Omental fat pad (tissue), 3 donors: ENCODE measurements at regions not wholly inside any gene's neighbourhood (a gene's known extent, or its start where the extent isn't known, plus 50 kb on each side); places are given as distances from the start of the nearest gene placed in this dataset.

ENCODE experiments used
- ATAC-seq: fragments of 150-250 bp; one replicate; pipeline ENCODE4 v1.9.1; 2016; ENCODE audit warnings: mild to moderate bottlenecking, moderate library complexity; ENCODE audit not compliant: low FRiP score
- DNase-seq: peaks from one replicate; pipeline ENCODE4 v3.0.0-alpha.2; 2019; ENCODE audit warnings: low spot score
- CTCF ChIP-seq, 3 donors: fragments of 450-650 bp; IDR thresholded peaks; one replicate each; pipeline ENCODE4 v1.5.1; 2016 to 2017; ENCODE audit warnings: antibody characterized with exemption in 3 of 3, mild to moderate bottlenecking in 3 of 3, moderate library complexity in 2 of 3

GRCh38 chr17:13952009-13952750, 117.1 kb upstream of the COX10 start:
- DNase-seq: no peak
- no peak for ATAC-seq
- no peak for TF ChIP-seq CTCF (IDR thresholded peaks at IDR 0.05)

GRCh38 chr17:13953841-13954240, 115.5 kb upstream of the COX10 start:
- ATAC-seq: no peak
- DNase-seq: no peak
- TF ChIP-seq CTCF (IDR thresholded peaks at IDR 0.05): no peak

GRCh38 chr17:13957636-13958035, 111.7 kb upstream of the COX10 start:
- no peak for TF ChIP-seq CTCF (IDR thresholded peaks at IDR 0.05)
- no peak for ATAC-seq

DNA sequence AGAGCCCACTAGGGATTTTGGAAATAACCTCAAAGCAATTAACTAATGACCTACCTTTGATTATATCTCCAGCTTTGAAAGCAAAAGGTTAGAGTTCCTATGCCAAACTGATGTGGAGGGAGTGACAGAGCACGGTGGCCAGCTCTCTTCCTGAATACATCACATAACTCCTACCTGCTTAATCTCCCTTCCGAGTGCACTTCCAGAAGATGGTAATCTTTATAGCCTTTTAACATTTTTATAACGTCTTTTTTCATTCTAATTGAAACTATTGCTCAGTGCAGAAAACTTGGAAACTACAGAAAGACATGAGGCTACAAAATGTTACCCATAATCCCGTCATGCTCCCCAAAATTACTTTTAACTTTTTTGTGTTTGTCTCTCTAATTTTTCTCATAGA, 110.5 kb upstream of the COX10 start:
- DNase-seq: no peak
- no peak for TF ChIP-seq CTCF (IDR thresholded peaks at IDR 0.05)
- ATAC-seq: no peak

More at GRCh38 chr17:13957636-13958035, 111.7 kb upstream of the COX10 start:
- no peak for DNase-seq

- no peak for TF ChIP-seq CTCF (IDR thresholded peaks at IDR 0.05)
- DNase-seq: no peak
Measured at GRCh38 chr17:13961265-13961664, 108.0 kb upstream of the COX10 start.

DNA sequence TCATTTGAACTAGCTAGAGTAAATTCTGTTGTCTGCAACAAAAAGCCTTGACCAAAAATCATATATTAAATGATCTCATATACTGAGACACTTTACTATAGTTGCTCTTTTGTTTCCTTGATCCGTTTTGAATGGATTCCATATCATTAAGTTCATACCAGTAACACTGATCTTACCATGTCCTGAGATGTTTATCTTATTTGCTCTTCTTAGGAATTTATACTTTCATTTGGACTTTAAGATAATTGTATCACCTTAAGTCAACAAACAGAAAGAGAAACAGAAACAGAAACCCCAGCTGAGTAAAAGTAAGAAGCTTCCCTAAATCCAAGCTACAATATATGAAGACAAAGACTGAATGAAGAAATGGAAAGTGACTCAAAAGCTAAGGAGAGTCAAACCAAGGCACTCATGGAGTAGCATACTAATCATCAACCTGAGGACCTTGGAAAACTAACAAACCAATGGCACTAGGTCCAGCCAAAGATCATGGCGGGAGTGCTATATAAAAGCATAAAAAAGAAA, 106.5 kb upstream of the COX10 start:
- DNase-seq (no peak), ATAC-seq (no peak)
- TF ChIP-seq CTCF (IDR thresholded peaks at IDR 0.05): no peak

More at GRCh38 chr17:13961265-13961664, 108.0 kb upstream of the COX10 start:
- ATAC-seq: no peak

DNA sequence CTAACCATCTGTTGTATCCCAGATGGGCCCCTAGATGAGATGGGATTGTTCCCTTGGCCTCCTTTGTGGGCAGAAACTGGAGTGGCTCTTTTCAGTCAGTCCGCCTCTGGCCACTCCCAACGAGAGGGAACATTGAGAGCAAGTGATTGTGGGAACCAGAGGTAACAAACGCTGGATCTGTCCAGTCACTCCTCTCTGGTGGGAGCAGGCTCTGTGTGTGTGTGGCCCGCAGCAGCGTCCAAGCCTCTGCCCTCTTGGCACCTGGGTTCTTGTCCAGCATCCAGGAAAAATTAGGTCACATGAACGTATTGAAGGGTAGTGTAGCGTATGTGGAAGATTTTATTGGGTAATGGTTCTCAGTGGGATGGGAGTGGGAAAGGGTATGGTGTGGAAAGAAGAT, 101.9 kb upstream of the COX10 start:
- ATAC-seq: no peak

More for the DNA sequence above, 101.9 kb upstream of the COX10 start:
- DNase-seq: no peak
- no peak for TF ChIP-seq CTCF (IDR thresholded peaks at IDR 0.05)
